GM12878 (cell line): ENCODE measurements at regions not wholly inside any gene's neighbourhood (a gene's known extent, or its start where the extent isn't known, plus 50 kb on each side); places are given as distances from the start of the nearest gene placed in this dataset.

Experiments used
- ATAC-seq: fragments of 200-7000 bp; cut with Tn5 transposase; 3 replicates; pipeline ENCODE4 v1.9.1; 2020; ENCODE audit warnings: mild to moderate bottlenecking, moderate library complexity
- BruUV-seq: library from RNA; stranded (reverse); fragments of 400-500 nt; replicated peaks from 2 replicates; lab custom pipeline; 2021; lab: Mats Ljungman, UMichigan
- CTCF ChIA-PET: fragments of 300-600 bp; sonication (Branson Sonifier 250); formaldehyde crosslinking; extraction: SDS; loops from one replicate; lab custom pipeline; 2021; ENCODE audit warnings: inconsistent platforms; lab: Yijun Ruan, JAX
- POLR2A ChIA-PET: fragments of 350-600 bp; formaldehyde crosslinking; extraction: SDS; loops from one replicate; lab custom pipeline; 2021; ENCODE audit warnings: inconsistent platforms; lab: Charles Lee
- RAD21 ChIA-PET: fragments of 300-600 bp; sonication (Branson Sonifier 250); formaldehyde crosslinking; loops from one replicate; lab custom pipeline; 2023; ENCODE audit warnings: antibody characterized with exemption; ENCODE audit not compliant: unreplicated experiment; lab: Charles Lee
- SMC1A ChIA-PET: fragments of 300-600 bp; sonication (Branson Sonifier 250); formaldehyde crosslinking; loops from one replicate; lab custom pipeline; 2023; ENCODE audit not compliant: unreplicated experiment, uncharacterized antibody; lab: Charles Lee
- DNase-seq: peaks from one replicate; pipeline ENCODE4 v3.0.0-alpha.2; 2011; ENCODE audit warnings: low read depth, low spot score
- FAIRE-seq: peaks from 3 replicates; lab custom pipeline; 2011; peaks lifted over from hg19 to GRCh38; lab: Jason Lieb, UNC
- H2AFZ ChIP-seq: 2 replicates; pipeline ENCODE4 v1.6.0; 2011; ENCODE audit warnings: low read depth, low read length, control low read depth; ENCODE audit not compliant: control insufficient read depth
- H3K27ac ChIP-seq: 2 replicates; pipeline ENCODE4 v1.5.1; 2011; ENCODE audit warnings: control low read depth; ENCODE audit not compliant: control insufficient read depth, insufficient read depth
- H3K27me3 ChIP-seq, 2 experiments: replicated peaks in 1 of 2; 2 replicates each; pipeline versions ENCODE4 v1.6.0 to v1.6.1; 2011; ENCODE audit warnings: low read length in 1 of 2; ENCODE audit not compliant: control insufficient read depth in 2 of 2, insufficient read depth in 2 of 2
- H3K36me3 ChIP-seq, 2 experiments: 2 replicates each; pipeline ENCODE4 v1.5.1; 2011; ENCODE audit warnings: low read length in 1 of 2; ENCODE audit not compliant: control insufficient read depth in 2 of 2, insufficient read depth in 2 of 2
- H3K4me1 ChIP-seq: 2 replicates; pipeline ENCODE4 v1.6.1; 2011; ENCODE audit warnings: mild to moderate bottlenecking, low read length, moderate library complexity, mixed read lengths; ENCODE audit not compliant: control insufficient read depth, insufficient read depth
- H3K4me2 ChIP-seq: 2 replicates; pipeline ENCODE4 v1.6.0; 2011; ENCODE audit warnings: control low read depth; ENCODE audit not compliant: control insufficient read depth, insufficient read depth
- H3K4me3 ChIP-seq: fragments of 200-600 bp; sonication (generic); 2 replicates; pipeline ENCODE4 v1.5.1; 2016
- H3K79me2 ChIP-seq: 2 replicates; pipeline ENCODE4 v1.6.0; 2011; ENCODE audit warnings: low read length; ENCODE audit not compliant: control insufficient read depth, insufficient read depth
- H3K9ac ChIP-seq: 2 replicates; pipeline ENCODE4 v1.8.0; 2011; ENCODE audit warnings: low read length, control low read depth, mixed read lengths; ENCODE audit not compliant: control insufficient read depth, insufficient read depth
- H3K9me3 ChIP-seq: replicated peaks from 3 replicates; pipeline ENCODE4 v1.5.1; 2011; ENCODE audit warnings: mild to moderate bottlenecking, low read length; ENCODE audit not compliant: control insufficient read depth, insufficient read depth
- H4K20me1 ChIP-seq: 2 replicates; pipeline ENCODE4 v1.6.0; 2011; ENCODE audit not compliant: control insufficient read depth, insufficient read depth
- ATF3 ChIP-seq: IDR thresholded peaks from 2 replicates; pipeline ENCODE4 v1.6.1; 2011; ENCODE audit warnings: low read depth, mild to moderate bottlenecking, low read length, moderate library complexity, borderline replicate concordance; ENCODE audit errors: extremely low read depth
- PRDM15 ChIP-seq: fragments of 450-650 bp; formaldehyde crosslinking; IDR thresholded peaks from 2 replicates; pipeline ENCODE4 v1.4.0; 2020; ENCODE audit warnings: mild to moderate bottlenecking, moderate library complexity
- SMAD1 ChIP-seq: fragments of 450-650 bp; IDR thresholded peaks from 2 replicates; pipeline ENCODE4 v1.6.1; 2018; ENCODE audit warnings: mild to moderate bottlenecking, low read depth; ENCODE audit not compliant: partially characterized antibody
- TCF12 ChIP-seq: IDR thresholded peaks from 2 replicates; pipeline ENCODE4 v1.6.1; 2011; ENCODE audit warnings: low read depth, mild to moderate bottlenecking, low read length
- USF1 ChIP-seq: IDR thresholded peaks from 2 replicates; pipeline ENCODE4 v1.6.1; 2011; ENCODE audit warnings: borderline replicate concordance, low read depth, mild to moderate bottlenecking, moderate library complexity, mixed read lengths, low read length; ENCODE audit not compliant: insufficient read depth; ENCODE audit errors: extremely low read length
- WRNIP1 ChIP-seq: IDR thresholded peaks from 2 replicates; pipeline ENCODE4 v1.6.1; 2011; ENCODE audit warnings: low read depth, low read length, improper control_type of control experiment, borderline replicate concordance
- YBX1 ChIP-seq: fragments of 450-650 bp; IDR thresholded peaks from 2 replicates; pipeline ENCODE4 v1.6.1; 2016; ENCODE audit warnings: antibody characterized with exemption
- ZNF687 ChIP-seq: fragments of 450-650 bp; IDR thresholded peaks from 2 replicates; pipeline ENCODE4 v1.6.1; 2017; ENCODE audit warnings: mild to moderate bottlenecking, moderate library complexity
- WGBS: methylation state at CpG from one replicate; pipeline ENCODE4 v1.1.6; 2016; ENCODE audit warnings: low lambda C conversion rate; ENCODE audit not compliant: insufficient replicate concordance, insufficient coverage; ENCODE audit errors: missing lambda C conversion rate; 5-methylcytosine and 5-hydroxymethylcytosine counted together
- in situ Hi-C: fragments of 300-500 bp; cut with MboI; formaldehyde crosslinking; loops from 9 replicates; pipeline ENCODE4 v1.14.3; 2018; ENCODE audit warnings: mixed read lengths
- intact Hi-C: fragments of 100-400 bp; cut with micrococcal nuclease; formaldehyde crosslinking; loops from one replicate; pipeline ENCODE4 v1.14.2; 2022; ENCODE audit not compliant: unreplicated experiment

GRCh38 chr13:91269237-91269636 is 78.2 kb upstream of the MIR17HG start:
- FAIRE-seq (no peak), DNase-seq (no peak), ATAC-seq (no peak)
- H3K27me3 ChIP-seq = no peaks in the 10 kb centered on the region
- no peak overlapping the region for H3K27ac ChIP-seq
- H3K79me2 ChIP-seq = no peaks in the 10 kb centered on the region
- no peak overlapping the region for H3K9ac ChIP-seq
- no peaks in the 10 kb centered on the region for H4K20me1 ChIP-seq
- no peaks in the 10 kb centered on the region for H3K36me3 ChIP-seq
- no peaks in the 10 kb centered on the region for H3K4me1 ChIP-seq
- ChIA-PET RAD21 (no interaction called here), CTCF (no interaction called here), SMC1A (no interaction called here), POLR2A (no interaction called here)
- H3K9me3 ChIP-seq = no peaks in the 10 kb centered on the region
- BruUV-seq = no TSS peak
- no peak overlapping the region for H3K4me2 ChIP-seq
- no peak overlapping the region for H3K4me3 ChIP-seq
- WGBS = 74% methylated on average over 1 of the region's 1 CpG
- no peak for TF ChIP-seq PRDM15 (CRISPR knock-in tag)
- no peak for TF ChIP-seq YBX1
- TF ChIP-seq ATF3 = no peak
- no peak for TF ChIP-seq SMAD1
- no peak for TF ChIP-seq WRNIP1
- no peak for TF ChIP-seq ZNF687
- no peak for TF ChIP-seq USF1
- no peak for TF ChIP-seq TCF12
- intact Hi-C loops = no loop called here
- in situ Hi-C loops = no loop called here
- H2AFZ ChIP-seq = no peak overlapping the region
